Stomach smooth muscle (tissue), 2 donors: ENCODE measurements at regions not wholly inside any gene's neighbourhood (a gene's known extent, or its start where the extent isn't known, plus 50 kb on each side); places are given as distances from the start of the nearest gene placed in this dataset.
"Not testable (repeated sequence)": the region's sequence is repeated elsewhere in the genome, so short reads cannot be mapped to it uniquely, and the experiment has no call there.

Experiments
- H3K27ac ChIP-seq: one replicate; pipeline ENCODE4 v1.7.0; 2013; ENCODE audit warnings: mild to moderate bottlenecking, low read length, inconsistent platforms
- H3K27me3 ChIP-seq, 2 donors: one replicate each; pipeline ENCODE4 v1.7.0; 2013; ENCODE audit warnings: low read length in 2 of 2; ENCODE audit not compliant: insufficient read depth in 2 of 2, control insufficient read depth in 1 of 2
- H3K36me3 ChIP-seq, 2 donors: one replicate each; pipeline ENCODE4 v1.7.0; 2013; ENCODE audit warnings: low read length in 2 of 2; ENCODE audit not compliant: control insufficient read depth in 2 of 2, insufficient read depth in 2 of 2
- H3K4me1 ChIP-seq: one replicate; pipeline ENCODE4 v1.7.0; 2013; ENCODE audit warnings: low read length; ENCODE audit not compliant: control insufficient read depth, insufficient read depth
- H3K4me3 ChIP-seq, 2 donors: one replicate each; pipeline ENCODE4 v1.7.0; 2013; ENCODE audit warnings: low read length in 2 of 2
- H3K9ac ChIP-seq, 2 donors: one replicate each; pipeline ENCODE4 v1.7.0; 2013; ENCODE audit warnings: low read length in 2 of 2, mild to moderate bottlenecking in 1 of 2
- H3K9me3 ChIP-seq, 2 donors: one replicate each; pipeline ENCODE4 v1.7.0; 2013; ENCODE audit warnings: low read length in 2 of 2; ENCODE audit not compliant: control insufficient read depth in 2 of 2
- donor health status: healthy.
- donor health status: Pancreatic carcinoma.

DNA sequence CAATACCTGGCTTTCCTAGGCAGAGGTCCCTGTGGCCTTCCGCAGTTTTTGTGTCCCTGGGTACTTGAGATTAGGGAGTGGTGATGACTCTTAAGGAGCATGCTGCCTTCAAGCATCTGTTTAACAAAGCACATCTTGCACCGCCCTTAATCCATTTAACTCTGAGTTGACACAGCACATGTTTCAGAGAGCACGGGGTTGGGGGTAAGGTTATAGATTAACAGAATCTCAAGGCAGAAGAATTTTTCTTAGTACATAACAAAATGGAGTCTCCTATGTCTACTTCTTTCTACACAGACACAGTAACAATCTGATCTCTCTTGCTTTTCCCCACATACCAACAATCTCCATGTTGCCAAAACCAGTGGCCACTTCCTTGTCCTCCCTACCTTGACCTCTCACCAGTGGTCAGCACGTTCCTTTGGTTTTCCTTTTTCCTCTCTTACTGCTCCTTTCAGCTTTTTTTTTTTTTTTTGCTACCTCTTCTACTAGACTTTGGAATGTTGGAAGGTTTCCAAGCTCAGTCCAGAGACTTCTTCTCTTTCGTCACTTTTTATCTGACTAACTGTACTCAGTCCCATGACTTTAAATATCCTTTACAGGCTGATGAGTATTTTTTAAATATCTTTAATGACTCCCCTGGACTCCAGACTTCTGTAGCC lies 395.3 kb downstream of the ATP23 start:
- not testable (repeated sequence) for H3K9me3 ChIP-seq, H3K27me3 ChIP-seq, H3K9ac ChIP-seq, H3K4me1 ChIP-seq, H3K36me3 ChIP-seq, H3K27ac ChIP-seq, H3K4me3 ChIP-seq

DNA sequence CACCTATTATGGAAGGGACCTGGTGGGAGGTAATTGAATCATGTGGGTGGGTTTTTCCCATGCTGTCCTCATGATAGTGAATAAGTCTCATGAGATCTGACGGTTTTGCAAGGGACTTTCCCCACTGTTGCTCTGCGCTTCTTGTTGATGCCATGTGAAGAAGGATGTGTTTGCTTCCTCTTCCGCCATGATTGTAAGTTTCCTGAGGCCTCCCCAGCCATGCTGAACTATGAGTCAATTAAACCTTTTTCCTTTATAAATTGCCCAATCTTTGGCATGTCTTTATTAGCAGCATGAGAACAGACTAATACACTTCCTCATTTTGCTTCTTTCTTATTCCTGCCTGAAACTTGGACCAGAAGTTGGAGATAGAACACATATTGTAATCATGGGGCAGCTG lies 396.2 kb downstream of the ATP23 start:
- H3K4me1 ChIP-seq, H3K27me3 ChIP-seq, H3K9me3 ChIP-seq, H3K4me3 ChIP-seq, H3K9ac ChIP-seq, H3K36me3 ChIP-seq, H3K27ac ChIP-seq: not testable (repeated sequence)

DNA sequence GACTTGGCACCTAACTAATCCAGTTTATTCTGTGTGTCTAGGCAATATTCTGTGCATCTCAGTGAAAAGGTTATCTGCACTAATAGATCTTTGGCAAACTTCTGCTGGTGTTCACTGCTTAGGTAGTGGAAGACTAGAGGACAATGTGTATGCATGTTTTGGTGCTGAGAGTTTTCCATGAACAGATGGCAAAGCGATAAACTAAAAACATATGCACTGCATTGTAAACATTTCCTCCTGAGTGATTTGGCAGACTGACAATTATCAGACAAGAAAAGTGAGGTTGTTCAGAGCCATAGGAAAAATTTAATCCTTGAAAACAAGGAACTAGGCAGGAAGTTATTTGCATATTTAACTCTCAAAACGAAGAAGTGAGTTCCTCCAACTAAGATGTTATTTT lies 400.4 kb downstream of the ATP23 start:
- Histone ChIP-seq H3K4me3 (no peak overlapping the region), H3K9ac (no peak overlapping the region), H3K9me3 (no peaks in the 10 kb centered on the region), H3K4me1 (no peaks in the 10 kb centered on the region), H3K27me3 (no peaks in the 10 kb centered on the region), H3K36me3 (no peaks in the 10 kb centered on the region), H3K27ac (no peak overlapping the region)

GRCh38 chr12:58342736-58343135 lies 401.4 kb downstream of the ATP23 start:
- H3K36me3 ChIP-seq, result no peaks in the 10 kb centered on the region
- no peaks in the 10 kb centered on the region for H3K9me3 ChIP-seq
- no peaks in the 10 kb centered on the region for H3K27me3 ChIP-seq
- no peak overlapping the region for H3K9ac ChIP-seq
- no peak overlapping the region for H3K4me3 ChIP-seq
- no peak overlapping the region for H3K27ac ChIP-seq
- no peaks in the 10 kb centered on the region for H3K4me1 ChIP-seq

DNA sequence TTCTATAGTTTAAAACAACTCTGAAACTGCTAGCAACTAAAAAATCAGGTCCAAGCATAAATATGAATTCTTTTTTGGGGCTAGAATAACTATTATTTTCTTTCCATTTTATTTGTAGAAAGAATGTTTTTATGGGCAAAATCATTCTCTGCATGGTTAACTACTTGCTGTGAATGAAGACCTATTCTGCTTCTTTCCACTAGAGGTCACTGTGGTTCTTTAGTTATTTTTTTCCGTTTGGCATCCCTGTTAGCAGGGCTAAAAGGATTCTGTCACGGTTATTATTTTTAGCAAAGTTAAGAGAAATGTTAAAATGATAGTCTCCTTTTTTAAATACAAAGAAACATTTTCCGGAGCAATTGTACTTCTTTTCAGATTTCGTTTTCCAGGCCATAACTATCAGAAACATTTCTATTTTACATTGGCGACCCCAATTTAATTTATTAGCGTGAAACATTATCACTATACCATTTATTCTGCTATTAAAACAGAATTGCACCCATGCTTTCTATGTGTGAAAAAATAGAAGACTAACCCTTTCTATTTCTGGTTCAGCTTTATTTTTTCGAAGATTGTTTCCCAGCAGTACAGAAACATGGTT lies 404.8 kb downstream of the ATP23 start:
- no peak overlapping the region for H3K27ac ChIP-seq
- H3K4me1 ChIP-seq, result no peaks in the 10 kb centered on the region
- no peak overlapping the region for H3K9ac ChIP-seq
- no peaks in the 10 kb centered on the region for H3K27me3 ChIP-seq
- H3K9me3 ChIP-seq, result peaks cover 0 to 5% of the 10 kb centered on the region in 2 donors
- H3K36me3 ChIP-seq, result no peaks in the 10 kb centered on the region
- H3K4me3 ChIP-seq, result no peak overlapping the region

- Histone ChIP-seq H3K9me3 (peaks cover 0 to 5% of the 10 kb centered on the region in 2 donors), H3K27ac (no peak overlapping the region)
Observed at GRCh38 chr12:58347188-58347587, 405.8 kb downstream of the ATP23 start.

DNA sequence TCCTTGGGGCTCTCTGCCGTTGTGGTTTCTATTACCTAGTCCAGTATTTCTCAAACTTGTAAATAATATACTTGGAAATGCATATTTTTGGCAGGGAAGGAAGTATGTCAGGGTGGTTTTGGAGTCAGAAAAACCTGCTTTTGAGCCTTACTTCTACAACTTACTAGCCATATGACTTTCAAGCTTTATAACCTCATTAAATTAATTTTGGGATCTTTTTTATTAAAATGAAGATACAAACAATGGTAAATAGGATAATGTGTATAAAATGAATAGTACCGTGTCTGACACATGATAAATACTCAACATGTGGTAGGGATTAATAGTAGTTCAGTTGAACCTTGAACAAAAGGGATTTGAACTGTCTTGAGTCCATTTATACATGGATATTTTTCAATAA lies 406.3 kb downstream of the ATP23 start:
- Histone ChIP-seq H3K27ac (no peak overlapping the region), H3K4me3 (no peak overlapping the region), H3K36me3 (no peaks in the 10 kb centered on the region), H3K9me3 (peaks cover 0 to 5% of the 10 kb centered on the region in 2 donors), H3K4me1 (no peaks in the 10 kb centered on the region), H3K9ac (no peak overlapping the region), H3K27me3 (no peaks in the 10 kb centered on the region)

More at GRCh38 chr12:58347188-58347587, 405.8 kb downstream of the ATP23 start:
- Histone ChIP-seq H3K36me3 (no peaks in the 10 kb centered on the region), H3K9ac (no peak overlapping the region), H3K4me1 (no peaks in the 10 kb centered on the region), H3K27me3 (no peaks in the 10 kb centered on the region), H3K4me3 (no peak overlapping the region)

GRCh38 chr12:58349161-58349560 lies 407.8 kb downstream of the ATP23 start:
- Histone ChIP-seq H3K9ac (no peak overlapping the region), H3K27ac (no peak overlapping the region), H3K4me3 (no peak overlapping the region), H3K36me3 (no peaks in the 10 kb centered on the region), H3K9me3 (peaks cover 0 to 5% of the 10 kb centered on the region in 2 donors), H3K27me3 (no peaks in the 10 kb centered on the region), H3K4me1 (no peaks in the 10 kb centered on the region)

DNA sequence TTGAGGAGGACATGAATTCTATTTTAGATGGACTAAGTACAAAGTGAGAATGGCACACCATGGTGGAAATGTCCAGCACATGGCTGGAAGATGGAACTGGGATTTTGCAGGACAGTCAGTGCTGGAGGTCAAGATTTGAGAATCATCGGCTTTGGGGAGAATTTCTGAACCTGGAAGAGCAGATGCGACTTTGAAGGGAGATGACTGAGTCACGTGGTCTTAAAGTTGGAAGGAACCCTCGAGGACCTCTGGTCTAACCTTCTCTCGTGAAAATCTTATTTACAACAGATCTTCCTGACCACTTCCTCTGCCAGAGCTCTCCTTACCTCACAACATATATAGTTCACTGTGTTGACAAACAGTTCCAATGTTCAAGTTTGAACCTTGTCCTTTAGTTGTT lies 415.4 kb downstream of the ATP23 start:
- Histone ChIP-seq H3K27ac (no peak overlapping the region), H3K4me1 (no peaks in the 10 kb centered on the region), H3K27me3 (no peaks in the 10 kb centered on the region), H3K4me3 (no peak overlapping the region), H3K36me3 (no peaks in the 10 kb centered on the region), H3K9me3 (no peaks in the 10 kb centered on the region), H3K9ac (no peak overlapping the region)

DNA sequence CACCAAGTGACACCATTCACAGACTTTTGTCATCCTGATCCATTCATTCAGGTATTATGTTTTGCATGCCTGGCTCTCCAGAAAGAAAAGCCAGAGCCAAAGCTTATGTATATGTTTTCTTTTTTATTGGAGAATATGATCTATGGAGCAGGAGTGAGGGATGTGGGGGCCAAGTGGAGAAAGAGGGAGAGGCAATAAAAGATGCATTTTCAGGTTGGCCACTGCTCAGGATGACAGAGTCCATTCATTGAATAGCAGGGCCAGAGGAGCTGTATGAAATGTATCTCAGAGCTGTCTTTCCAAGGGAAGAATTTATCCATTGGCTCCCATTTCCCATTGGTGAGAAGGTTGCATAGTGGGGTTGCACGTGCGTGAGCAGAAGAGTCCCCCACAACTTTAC lies 416.1 kb downstream of the ATP23 start:
- no peaks in the 10 kb centered on the region for H3K36me3 ChIP-seq
- H3K9me3 ChIP-seq, result no peaks in the 10 kb centered on the region
- H3K4me1 ChIP-seq, result no peaks in the 10 kb centered on the region
- H3K4me3 ChIP-seq, result no peak overlapping the region
- H3K27ac ChIP-seq, result no peak overlapping the region
- no peak overlapping the region for H3K9ac ChIP-seq
- no peaks in the 10 kb centered on the region for H3K27me3 ChIP-seq

GRCh38 chr12:58358369-58358768 lies 417.0 kb downstream of the ATP23 start:
- Histone ChIP-seq H3K9ac (no peak overlapping the region), H3K27me3 (no peaks in the 10 kb centered on the region), H3K4me3 (no peak overlapping the region), H3K36me3 (no peaks in the 10 kb centered on the region), H3K9me3 (no peaks in the 10 kb centered on the region), H3K27ac (no peak overlapping the region), H3K4me1 (no peaks in the 10 kb centered on the region)
